ENCODE measurements at regions not wholly inside any gene's neighbourhood (a gene's known extent, or its start where the extent isn't known, plus 50 kb on each side); places are given as distances from the start of the nearest gene placed in this dataset.

DNA sequence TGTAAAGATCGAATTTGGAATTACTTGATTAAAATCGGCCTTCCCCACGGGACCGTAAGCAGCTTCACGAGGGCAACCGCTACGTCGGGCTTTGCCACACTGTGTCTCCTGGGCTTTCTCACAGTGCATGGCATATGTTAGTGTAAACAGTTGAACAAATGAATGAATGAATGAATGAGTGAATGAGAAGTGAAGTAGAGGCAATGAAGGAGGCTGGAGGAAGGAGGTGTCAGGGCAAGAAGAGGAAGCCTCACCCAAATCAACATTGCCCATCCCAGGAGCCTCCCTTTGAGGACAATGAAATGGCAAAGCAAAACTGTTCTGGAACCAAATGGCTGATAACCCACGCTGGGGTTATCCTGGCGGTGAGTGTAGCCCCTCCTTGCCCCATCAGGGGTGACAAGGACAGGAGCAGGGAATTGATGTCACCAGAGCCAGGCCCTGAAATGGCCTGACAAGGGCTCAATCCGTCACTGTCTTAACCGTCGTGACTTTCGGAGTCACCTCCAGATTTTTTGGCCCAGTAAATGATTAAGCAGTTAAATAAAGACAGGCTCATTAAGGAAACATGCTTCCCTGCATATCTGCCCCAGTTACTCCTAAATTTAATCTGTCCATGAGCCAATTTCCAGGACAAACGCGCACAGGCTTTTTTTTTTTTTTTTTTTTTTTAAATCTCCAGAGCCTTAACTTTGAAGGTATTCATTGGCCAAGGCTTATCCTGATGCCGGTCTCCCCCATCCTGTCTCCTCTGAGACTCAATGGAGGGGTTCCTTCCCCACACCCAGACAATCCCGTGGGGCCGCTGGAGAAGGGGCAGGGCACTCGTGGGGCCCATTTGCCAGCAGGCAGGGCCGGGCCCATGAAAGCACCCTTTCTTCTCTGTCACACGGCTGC is 88.4 kb upstream of the BOD1 start:
- Histone ChIP-seq H3K36me3 (no peaks in the 10 kb centered on the region), H3K4me3 (no peak overlapping the region), H3K27me3 (no peaks in the 10 kb centered on the region), H3K9me3 (no peaks in the 10 kb centered on the region), H3K4me1 (peaks cover 0 to 13% (median 10%) of the 10 kb centered on the region in 3 donors), H3K27ac (peak overlapping the region in 2 of 4 donors; percentile 28 to 50)
- intact Hi-C loops (cut with DNase I): no loop called here
- TF ChIP-seq, protein P1, sequence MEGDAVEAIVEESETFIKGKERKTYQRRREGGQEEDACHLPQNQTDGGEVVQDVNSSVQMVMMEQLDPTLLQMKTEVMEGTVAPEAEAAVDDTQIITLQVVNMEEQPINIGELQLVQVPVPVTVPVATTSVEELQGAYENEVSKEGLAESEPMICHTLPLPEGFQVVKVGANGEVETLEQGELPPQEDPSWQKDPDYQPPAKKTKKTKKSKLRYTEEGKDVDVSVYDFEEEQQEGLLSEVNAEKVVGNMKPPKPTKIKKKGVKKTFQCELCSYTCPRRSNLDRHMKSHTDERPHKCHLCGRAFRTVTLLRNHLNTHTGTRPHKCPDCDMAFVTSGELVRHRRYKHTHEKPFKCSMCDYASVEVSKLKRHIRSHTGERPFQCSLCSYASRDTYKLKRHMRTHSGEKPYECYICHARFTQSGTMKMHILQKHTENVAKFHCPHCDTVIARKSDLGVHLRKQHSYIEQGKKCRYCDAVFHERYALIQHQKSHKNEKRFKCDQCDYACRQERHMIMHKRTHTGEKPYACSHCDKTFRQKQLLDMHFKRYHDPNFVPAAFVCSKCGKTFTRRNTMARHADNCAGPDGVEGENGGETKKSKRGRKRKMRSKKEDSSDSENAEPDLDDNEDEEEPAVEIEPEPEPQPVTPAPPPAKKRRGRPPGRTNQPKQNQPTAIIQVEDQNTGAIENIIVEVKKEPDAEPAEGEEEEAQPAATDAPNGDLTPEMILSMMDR (IDR thresholded peaks at IDR 0.05): no peak
- DNase-seq (no peak), ATAC-seq (peak in 1 of 4 donors; percentile 41), FAIRE-seq (no peak)
- 73 to 76% methylated on average over 22 of the region's 22 CpGs for WGBS, 2 donors

DNA sequence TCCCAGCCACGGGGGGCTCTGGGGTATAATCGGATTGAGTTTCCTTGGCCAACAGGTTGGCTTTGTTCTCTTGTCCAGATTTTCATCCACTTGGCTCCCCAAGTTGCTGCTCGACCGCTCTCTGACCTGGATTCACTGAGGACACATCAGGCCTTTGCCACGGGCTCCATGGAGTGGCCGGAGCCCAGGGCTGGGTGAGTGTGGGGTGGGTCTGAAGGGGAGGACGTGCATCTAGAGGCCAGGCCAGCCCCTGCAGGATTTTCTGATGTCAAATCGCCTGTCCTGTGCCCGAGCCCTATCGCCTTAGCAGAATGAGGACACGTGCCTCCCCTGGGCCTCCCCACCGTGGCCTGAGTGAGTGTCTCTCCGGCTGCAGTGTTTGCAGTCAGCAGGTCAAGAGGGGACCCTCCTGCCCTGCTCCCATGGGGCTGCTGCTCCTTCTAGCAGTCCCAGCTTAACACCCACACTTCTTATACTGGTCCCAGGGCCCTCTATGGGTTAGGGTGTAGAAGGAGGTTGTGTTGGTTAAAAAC is 89.1 kb upstream of the BOD1 start:
- no peak overlapping the region for H3K4me3 ChIP-seq
- no peaks in the 10 kb centered on the region for H3K27me3 ChIP-seq
- DNase-seq (no peak), ATAC-seq (no peak), FAIRE-seq (no peak)
- intact Hi-C loops (cut with DNase I): no loop called here
- H3K36me3 ChIP-seq: no peaks in the 10 kb centered on the region
- no peaks in the 10 kb centered on the region for H3K9me3 ChIP-seq
- 84 to 91% methylated on average over 13 of the region's 13 CpGs for WGBS, 2 donors
- H3K4me1 ChIP-seq: peaks cover 0 to 13% (median 10%) of the 10 kb centered on the region in 3 donors
- TF ChIP-seq, protein P1 (IDR thresholded peaks at IDR 0.05): no peak
- H3K27ac ChIP-seq: peak overlapping the region in 2 of 4 donors; percentile 28 to 50

DNA sequence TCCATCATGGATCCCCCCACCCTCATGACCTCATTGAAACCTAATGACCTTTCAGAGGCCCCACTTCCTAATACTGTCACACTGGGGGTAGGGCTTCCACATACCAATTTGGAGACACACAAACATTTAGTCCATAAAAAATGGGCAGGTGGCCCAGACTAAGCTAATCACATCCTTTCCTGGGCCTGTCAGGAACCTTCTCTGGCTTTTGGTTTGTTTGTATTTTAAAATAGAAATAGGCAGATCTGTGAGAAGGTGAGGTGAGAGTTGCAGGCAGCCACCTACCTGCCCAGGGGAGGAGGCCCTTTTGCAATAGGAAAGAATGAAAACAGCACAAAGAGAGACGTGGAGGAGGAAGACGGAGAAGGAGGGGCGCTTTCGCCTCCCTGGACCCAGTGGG is 90.2 kb upstream of the BOD1 start:
- no peak for FAIRE-seq
- H3K27ac ChIP-seq: peak overlapping the region in 1 of 4 donors; percentile 74
- peak; percentile 38 to 54 (median 52) for ATAC-seq
- H3K36me3 ChIP-seq: no peaks in the 10 kb centered on the region
- peaks cover 0 to 13% (median 10%) of the 10 kb centered on the region in 3 donors for H3K4me1 ChIP-seq
- peak in 2 of 6 donors; percentile 30 to 36 for DNase-seq
- intact Hi-C loops (cut with DNase I): no loop called here
- H3K4me3 ChIP-seq: no peak overlapping the region
- H3K27me3 ChIP-seq: no peaks in the 10 kb centered on the region
- WGBS, 2 donors: 70 to 76% methylated on average over 4 of the region's 4 CpGs
- H3K9me3 ChIP-seq: no peaks in the 10 kb centered on the region
- TF ChIP-seq, protein P1 (IDR thresholded peaks at IDR 0.05): no peak

DNA sequence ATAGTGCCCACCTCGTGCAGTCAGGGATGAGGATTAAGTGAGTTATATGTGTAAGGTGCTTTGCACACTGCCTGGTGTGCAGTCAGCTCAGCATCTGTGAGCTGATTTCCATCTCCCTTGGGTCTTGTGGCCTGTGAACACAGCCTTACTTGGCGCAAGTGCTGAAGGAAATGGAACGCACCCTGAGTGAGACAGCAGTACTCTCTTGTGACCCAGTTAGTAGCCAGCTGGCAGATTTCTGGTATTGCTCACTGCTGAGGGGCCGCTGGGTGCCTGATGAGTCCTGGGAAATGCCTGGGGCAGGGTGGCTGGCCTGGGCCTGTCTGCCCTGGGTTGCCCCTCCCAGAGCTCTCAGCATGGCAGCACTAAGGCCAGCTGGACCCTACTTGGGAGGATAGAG is 90.9 kb upstream of the BOD1 start:
- FAIRE-seq (no peak), DNase-seq (peak in 2 of 6 donors; percentile 38 to 50), ATAC-seq (peak; percentile 34 to 62 (median 52))
- no peaks in the 10 kb centered on the region for H3K9me3 ChIP-seq
- peaks cover 0 to 13% (median 10%) of the 10 kb centered on the region in 3 donors for H3K4me1 ChIP-seq
- peak overlapping the region in 1 of 4 donors; percentile 74 for H3K27ac ChIP-seq
- TF ChIP-seq, protein P1 (IDR thresholded peaks at IDR 0.05): no peak
- WGBS, 2 donors: 57 to 67% methylated on average over 4 of the region's 4 CpGs
- H3K4me3 ChIP-seq: no peak overlapping the region
- intact Hi-C loops (cut with DNase I): no loop called here
- H3K27me3 ChIP-seq: no peaks in the 10 kb centered on the region
- H3K36me3 ChIP-seq: no peaks in the 10 kb centered on the region
